ENCODE measurements at regions not wholly inside any gene's neighbourhood (a gene's known extent, or its start where the extent isn't known, plus 50 kb on each side); places are given as distances from the start of the nearest gene placed in this dataset.

DNA sequence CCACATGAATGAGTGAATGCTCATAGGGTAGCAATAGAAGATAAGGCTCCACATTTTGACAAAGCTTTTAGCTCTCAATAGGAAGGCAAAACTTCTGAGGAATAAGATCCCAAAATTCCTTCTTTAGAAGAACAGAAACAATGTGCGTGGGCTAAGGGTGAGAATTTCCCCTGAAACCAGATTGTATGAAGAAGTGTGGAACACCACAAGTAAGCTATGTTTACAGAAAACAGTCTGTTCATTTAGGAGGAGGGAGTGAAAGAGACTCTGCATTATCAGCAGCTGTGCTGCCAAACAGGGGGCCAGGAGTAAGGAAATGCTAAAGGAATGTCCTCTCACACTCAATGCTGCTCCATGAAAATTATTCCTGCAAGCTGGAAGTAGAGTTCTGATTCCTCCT lies 851.6 kb downstream of the CENPC start:
- DNase-seq (ENCODE audit: low spot score) = no peak

DNA sequence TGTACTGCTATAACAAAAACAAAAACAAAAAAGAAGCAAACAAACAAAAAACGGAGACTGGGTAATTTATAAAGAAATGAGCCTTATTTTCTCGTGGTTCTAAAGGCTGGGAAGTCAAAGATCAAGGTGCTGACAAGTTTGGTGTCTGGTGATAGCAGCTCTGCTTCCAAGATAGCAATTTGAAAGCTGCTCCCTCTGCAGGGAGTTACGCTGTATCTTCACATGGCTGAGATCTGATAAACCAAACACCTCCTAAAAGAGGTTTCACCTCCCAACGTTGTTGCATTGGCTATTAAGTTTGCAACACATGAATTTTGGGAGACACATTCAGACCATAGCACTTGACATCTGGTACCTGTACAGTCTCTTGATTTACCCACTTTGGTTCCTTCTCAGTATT lies 854.2 kb downstream of the CENPC start:
- DNase-seq (ENCODE audit: low spot score) = peak; percentile 13

GRCh38 chr4:66688674-66689073 lies 856.6 kb downstream of the CENPC start:
- peak; percentile 11 for DNase-seq (ENCODE audit: low spot score)

DNA sequence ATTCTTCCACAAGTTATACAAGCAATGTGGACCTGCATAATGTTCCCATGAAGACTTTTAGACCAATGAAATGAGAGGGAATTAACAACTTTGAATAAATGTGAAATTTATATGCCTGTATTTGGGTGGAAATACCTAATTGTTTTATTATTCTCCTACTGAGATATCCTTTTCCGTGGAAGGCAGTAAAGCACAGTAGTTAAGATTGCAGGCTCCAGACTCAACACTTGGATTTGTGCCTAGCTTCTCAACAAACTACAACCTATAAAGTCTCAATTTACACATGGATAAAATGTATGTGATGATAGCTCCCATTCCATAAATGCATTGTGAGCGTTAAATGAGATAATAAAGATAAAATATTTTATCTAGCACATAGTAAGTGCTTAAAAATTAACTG lies 857.8 kb downstream of the CENPC start:
- DNase-seq (ENCODE audit: low spot score) = no peak

DNA sequence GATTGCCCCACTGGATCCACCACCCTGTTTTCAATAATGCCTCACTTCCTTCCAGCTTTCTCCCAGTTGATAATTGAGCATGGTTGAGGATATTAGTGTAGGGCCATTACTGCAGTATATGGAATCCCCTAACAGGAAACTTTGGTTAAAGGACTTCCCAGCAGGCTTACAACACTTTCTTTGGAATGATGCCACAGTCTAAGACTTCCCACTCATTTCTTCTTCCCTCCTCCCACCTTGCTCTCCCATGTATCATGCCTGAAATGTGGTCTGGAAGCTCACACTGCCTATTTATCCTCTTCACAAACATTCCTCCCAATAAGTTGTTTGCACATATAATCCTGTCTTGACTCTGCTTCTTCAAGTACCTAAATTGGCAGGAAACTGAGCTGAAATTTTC lies 863.3 kb downstream of the CENPC start:
- DNase-seq (ENCODE audit: low spot score) = no peak

- no peak for DNase-seq (ENCODE audit: low spot score)
Observed at GRCh38 chr4:66667249-66667648, 878.1 kb downstream of the CENPC start.

GRCh38 chr4:66662620-66663019 lies 882.7 kb downstream of the CENPC start:
- DNase-seq (ENCODE audit: low spot score) = no peak

- no peak for DNase-seq (ENCODE audit: low spot score)
Observed at GRCh38 chr4:66658809-66659208, 886.5 kb downstream of the CENPC start.

DNA sequence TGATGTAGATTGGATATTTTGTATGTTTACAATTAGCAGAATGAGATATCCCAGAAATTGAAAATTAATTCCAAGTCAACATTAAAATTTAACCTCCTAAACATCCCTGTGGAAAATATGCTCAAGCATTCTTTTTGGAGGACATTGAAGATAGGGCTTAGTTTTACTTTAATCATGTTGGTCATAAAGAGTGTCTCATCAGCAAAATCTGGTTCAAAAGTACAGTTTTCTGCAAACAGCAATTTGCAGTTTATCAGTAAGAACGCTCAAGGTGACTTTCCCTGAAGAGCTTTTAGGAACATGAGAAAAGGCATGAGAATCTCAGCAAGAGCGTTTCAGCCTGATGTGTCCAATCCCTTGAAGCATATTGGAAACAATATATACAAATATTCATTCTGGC lies 889.8 kb downstream of the CENPC start:
- no peak for DNase-seq (ENCODE audit: low spot score)

DNA sequence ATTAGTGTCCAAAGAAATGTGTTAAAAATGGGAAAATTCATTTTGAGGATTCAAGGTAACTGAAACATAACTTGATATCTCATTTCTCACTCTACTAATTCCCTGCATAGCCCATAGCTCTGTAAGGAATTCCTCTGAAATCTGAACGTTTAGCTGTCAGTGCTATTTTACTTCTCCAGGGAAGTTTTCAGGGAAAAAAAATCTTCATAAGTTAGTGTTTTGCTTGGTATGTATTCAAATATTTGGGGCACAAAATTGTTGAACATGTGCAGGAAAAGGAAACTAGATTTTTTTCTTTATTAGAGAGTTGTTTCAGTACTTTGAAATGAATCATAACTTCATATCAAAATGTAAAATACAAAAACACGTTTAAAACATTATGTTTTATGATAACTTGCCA lies 891.4 kb downstream of the CENPC start:
- DNase-seq (ENCODE audit: low spot score) = no peak

GRCh38 chr4:66649236-66649635 lies 896.1 kb downstream of the CENPC start:
- no peak for DNase-seq (ENCODE audit: low spot score)

GRCh38 chr4:66647926-66648325 lies 897.4 kb downstream of the CENPC start:
- DNase-seq (ENCODE audit: low spot score) = no peak

DNA sequence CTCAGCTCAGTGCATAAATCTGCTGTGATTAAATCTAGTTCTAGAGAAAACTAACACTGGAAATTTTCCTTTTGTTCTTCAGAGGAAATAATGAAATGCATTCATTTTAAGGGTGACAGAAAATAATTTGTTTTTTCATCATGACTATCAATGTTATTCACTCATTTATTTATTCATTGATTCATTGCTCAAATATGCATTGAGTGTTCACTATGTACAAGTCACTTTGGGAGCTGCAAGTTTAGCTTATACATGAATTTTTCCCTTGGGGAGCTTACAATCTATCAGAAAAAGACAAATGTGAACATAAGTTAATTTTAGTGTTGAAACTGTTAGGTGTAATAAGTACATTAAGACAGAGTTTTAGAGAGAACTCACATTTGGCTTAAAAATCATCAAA lies 897.8 kb downstream of the CENPC start:
- DNase-seq (ENCODE audit: low spot score) = no peak

DNA sequence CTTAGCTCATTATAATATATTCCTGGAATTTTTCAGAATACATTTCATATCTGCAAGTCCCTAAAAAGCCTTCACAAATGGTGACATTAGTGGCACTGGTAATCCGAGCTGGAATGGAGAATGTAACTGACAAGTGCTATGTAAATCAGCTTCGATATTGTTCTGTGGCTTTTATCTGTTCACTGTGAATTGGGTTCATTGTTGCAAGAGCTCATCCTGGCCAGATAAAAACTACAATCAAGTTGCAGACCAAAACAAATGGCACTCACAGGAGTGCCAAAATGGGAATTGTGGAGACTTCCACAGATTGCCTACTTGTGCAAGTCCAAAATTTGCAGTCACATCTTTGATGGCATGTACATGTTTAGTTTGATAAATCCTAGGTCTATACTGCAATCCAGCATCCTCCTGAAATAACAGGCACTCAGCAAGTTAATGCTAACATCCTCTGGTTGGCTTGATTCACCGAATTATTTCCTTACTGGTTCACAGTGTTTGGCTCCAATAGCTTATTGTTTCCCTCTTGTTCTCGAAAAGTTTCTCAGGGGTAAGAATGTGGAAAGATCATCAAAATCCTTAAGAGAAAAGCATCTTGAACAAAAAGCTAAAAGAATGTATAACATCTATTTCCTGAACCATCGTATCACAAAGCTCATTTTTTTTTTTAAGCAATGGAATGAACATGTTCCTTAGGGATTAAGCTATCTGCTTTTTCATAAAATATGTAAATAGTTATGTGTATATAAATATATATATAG lies 904.9 kb downstream of the CENPC start:
- no peak for DNase-seq (ENCODE audit: low spot score)

GRCh38 chr4:66639361-66639760 lies 905.9 kb downstream of the CENPC start:
- no peak for DNase-seq (ENCODE audit: low spot score)

GRCh38 chr4:66636349-66636748 lies 909.0 kb downstream of the CENPC start:
- no peak for DNase-seq (ENCODE audit: low spot score)

DNA sequence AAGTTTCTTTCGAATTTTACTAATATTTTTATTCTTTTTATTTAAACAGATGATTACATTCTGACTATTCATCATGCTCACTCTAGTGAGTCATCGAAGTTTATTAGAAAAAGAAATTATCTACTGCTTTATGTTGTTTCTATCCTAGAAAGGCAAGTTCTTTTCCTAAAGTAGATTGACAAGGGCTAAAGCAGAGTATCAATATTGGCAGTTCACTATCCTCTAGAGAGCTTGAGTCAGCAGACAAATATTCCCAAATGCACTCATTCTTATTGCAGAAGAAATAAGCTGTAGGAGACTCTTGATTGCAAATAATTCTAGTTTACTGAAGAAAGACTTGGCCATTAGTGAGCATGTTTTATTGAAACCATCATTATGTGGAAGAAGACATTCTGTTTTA lies 911.8 kb downstream of the CENPC start:
- no peak for DNase-seq (ENCODE audit: low spot score)

DNA sequence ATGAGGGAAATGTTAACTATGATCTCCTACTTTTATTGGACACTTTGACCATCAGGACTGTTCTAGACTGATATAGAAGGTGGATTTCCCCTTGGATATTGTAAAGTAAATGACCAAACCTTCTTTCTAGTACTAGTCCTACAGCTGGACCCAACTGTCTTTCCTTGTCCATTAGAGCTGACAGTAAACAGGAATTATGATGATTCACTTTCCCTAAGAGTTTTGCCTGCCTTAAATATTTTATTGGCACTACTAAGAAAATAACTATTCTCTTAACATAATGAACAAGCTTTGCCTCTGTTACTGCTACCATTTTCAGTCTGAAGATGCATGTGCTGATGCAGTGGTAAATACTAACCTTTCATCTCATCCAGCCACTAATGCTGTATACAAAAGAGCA lies 915.4 kb downstream of the CENPC start:
- DNase-seq (ENCODE audit: low spot score) = no peak

- no peak for DNase-seq (ENCODE audit: low spot score)
Observed at GRCh38 chr4:66628146-66628545, 917.2 kb downstream of the CENPC start.

DNA sequence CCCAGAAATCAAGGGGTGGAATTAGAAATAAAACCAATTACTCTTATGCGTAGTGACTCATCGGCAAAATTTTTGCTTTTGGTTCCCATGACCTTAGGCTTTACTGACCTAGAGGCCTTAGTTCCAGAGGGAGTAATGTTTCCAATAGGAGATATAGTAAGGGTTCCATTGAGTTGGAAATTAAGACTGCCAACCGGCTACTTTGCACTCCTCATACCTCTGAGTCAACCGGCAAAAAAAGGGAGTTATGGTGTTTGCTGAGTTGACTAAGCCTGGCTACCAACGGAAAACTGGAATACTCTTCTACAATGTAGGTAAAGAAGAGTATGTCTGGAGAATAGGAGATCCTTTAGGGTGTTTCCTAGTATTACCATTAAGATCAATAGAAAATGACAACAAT lies 919.8 kb downstream of the CENPC start:
- no peak for DNase-seq (ENCODE audit: low spot score)

- no peak for DNase-seq (ENCODE audit: low spot score)
Observed at GRCh38 chr4:66613591-66613990, 931.7 kb downstream of the CENPC start.

DNA sequence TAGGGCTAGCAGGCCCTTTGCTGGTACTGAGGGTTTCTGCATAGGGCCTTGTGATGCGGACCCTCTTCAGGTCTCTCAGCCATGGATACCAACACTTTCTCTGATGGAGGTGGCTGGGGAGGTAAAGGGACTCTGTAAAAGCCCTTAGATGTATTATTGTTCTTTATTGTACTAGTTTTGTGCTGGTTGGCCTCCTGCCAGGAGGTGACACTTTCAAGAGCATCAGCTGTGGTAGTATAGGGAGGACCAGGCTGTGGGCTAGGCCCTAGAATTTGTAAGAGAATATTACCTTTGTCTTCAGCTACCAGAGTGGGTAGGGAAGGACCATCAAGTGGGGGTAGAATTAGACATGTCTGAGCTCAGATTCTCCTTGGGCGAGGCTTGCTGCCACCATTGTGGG lies 936.3 kb downstream of the CENPC start:
- no peak for DNase-seq (ENCODE audit: low spot score)

GRCh38 chr4:66606908-66607307 lies 936.6 kb upstream of the EPHA5 start:
- peak; percentile 5 for DNase-seq (ENCODE audit: low spot score)

- no peak for DNase-seq (ENCODE audit: low spot score)
Observed at GRCh38 chr4:66606215-66606614, 935.9 kb upstream of the EPHA5 start.

DNA sequence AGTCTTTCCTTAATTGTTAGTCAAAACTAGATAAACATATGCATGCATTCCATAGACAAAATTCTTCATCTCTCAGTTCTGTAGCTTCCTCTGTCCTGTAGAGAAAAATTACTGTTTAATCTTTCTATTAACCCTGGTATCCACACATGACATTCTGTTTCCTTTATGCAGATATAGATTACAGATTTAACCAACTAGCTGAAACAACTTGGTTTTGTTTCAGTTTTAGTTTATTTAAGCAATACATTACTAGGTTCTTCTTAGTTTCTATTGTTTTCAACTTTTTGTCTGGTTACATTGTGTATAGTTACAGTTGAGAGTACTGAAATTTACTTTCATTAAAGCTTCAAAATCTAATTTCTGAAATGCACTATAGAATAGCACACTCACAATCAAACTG lies 933.9 kb upstream of the EPHA5 start:
- no peak for DNase-seq (ENCODE audit: low spot score)

All from iPS-NIHi11 (cell line).